ENCODE measurements at regions not wholly inside any gene's neighbourhood (a gene's known extent, or its start where the extent isn't known, plus 50 kb on each side); places are given as distances from the start of the nearest gene placed in this dataset.

DNA sequence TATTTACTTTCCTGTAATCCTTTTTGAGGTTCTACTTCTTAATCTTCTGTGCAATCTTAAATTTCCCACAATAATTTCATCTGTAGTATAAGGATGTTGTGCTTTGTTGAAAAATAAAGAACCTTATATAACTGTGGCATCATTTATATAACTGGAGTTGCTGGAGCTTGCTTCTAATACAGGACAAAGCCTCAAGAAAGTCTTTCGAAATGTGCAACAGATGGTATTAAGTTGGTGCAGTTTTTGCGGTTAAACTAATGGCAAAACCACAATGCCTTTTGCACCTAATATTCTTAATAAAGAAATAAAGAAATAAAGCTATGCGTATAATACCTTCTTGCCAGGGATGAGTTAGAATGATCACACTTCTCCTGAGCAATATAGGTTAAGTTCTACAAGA, 180.0 kb downstream of the KITLG start:
- H3K4me1 Mint-ChIP-seq (ENCODE audit: low read depth) = peaks cover 3% of the 10 kb centered on the region
- H3K9me3 Mint-ChIP-seq = no peaks in the 10 kb centered on the region
- ATAC-seq = no peak

DNA sequence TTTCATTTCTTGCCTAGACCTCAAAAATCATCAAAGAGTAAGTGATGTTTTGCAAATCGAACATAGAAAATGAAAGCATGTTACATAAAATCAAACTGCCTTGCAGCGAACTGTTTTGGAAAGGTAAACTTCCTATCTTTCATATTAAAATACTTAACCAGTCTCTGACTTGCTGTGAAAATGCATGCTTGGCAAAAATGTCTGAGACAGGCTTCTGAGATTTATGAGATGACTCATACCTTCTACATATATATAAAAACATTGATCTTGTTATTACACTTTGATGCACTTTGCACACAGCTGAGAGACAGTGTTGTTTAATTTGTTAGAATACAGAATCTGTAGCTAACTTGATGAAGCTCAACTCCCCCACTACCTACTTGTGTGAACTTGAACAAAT, 179.1 kb downstream of the KITLG start:
- DNase-seq (no peak), ATAC-seq (no peak)
- Mint-ChIP-seq H3K4me3 (no peak overlapping the region), H3K36me3 (ENCODE audit: insufficient read depth) (no peaks in the 10 kb centered on the region), H3K27me3 (ENCODE audit: low read depth) (no peaks in the 10 kb centered on the region), H3K4me1 (ENCODE audit: low read depth) (peaks cover 3% of the 10 kb centered on the region), H3K9me3 (no peaks in the 10 kb centered on the region)

More for the DNA sequence above, 180.0 kb downstream of the KITLG start:
- Mint-ChIP-seq H3K27me3 (ENCODE audit: low read depth) (no peaks in the 10 kb centered on the region), H3K36me3 (ENCODE audit: insufficient read depth) (no peaks in the 10 kb centered on the region), H3K4me3 (no peak overlapping the region)
- no peak for DNase-seq

DNA sequence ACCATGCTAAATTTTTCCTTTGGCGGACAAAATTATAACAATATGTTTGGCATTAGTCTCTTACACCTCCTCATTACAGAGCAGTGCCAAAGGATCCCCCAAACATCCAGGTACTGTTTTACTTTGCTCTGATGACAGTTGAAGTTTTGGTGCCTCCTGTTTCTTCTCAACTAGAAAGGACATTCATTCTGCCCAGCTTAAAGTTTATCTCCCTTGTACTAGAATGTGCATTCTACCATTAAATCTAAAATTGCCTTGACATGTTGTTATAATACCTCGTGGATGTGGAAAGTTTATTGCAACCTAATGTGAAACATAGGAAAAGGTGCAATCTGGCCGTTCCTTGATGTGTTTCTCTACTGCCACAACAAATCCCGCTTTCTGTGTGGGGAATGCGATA, 173.4 kb downstream of the KITLG start:
- Mint-ChIP-seq H3K9me3 (no peaks in the 10 kb centered on the region), H3K4me1 (ENCODE audit: low read depth) (no peaks in the 10 kb centered on the region), H3K36me3 (ENCODE audit: insufficient read depth) (no peaks in the 10 kb centered on the region), H3K27me3 (ENCODE audit: low read depth) (no peaks in the 10 kb centered on the region), H3K4me3 (no peak overlapping the region)
- DNase-seq (no peak), ATAC-seq (no peak)

DNA sequence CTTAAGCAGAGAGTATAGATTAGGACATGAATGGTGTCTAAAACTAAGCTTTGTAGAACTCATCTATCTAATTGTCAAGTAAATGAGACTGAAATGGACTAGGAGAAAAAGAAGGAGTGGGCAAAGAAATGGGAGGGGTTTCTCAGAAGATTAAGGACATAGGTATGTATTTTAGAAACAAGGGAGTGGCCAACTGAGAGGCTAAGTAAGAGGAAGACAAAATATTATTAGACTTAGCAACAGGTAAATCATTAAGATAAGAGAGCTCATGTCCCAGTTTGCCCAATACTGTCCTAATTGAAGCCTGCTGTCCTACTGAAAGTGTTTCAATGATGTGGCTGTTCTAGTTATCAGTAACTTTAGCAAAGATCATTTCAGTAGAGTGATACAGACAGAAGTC, 171.4 kb downstream of the KITLG start:
- Mint-ChIP-seq H3K4me1 (ENCODE audit: low read depth) (no peaks in the 10 kb centered on the region), H3K4me3 (no peak overlapping the region), H3K27me3 (ENCODE audit: low read depth) (no peaks in the 10 kb centered on the region), H3K36me3 (ENCODE audit: insufficient read depth) (no peaks in the 10 kb centered on the region), H3K9me3 (no peaks in the 10 kb centered on the region)
- DNase-seq (no peak), ATAC-seq (no peak)

- no peaks in the 10 kb centered on the region for H3K4me1 Mint-ChIP-seq (ENCODE audit: low read depth)
- no peaks in the 10 kb centered on the region for H3K9me3 Mint-ChIP-seq
- H3K36me3 Mint-ChIP-seq (ENCODE audit: insufficient read depth) = no peaks in the 10 kb centered on the region
- no peak overlapping the region for H3K4me3 Mint-ChIP-seq
- no peak for ATAC-seq
- DNase-seq = no peak
- H3K27me3 Mint-ChIP-seq (ENCODE audit: low read depth) = no peaks in the 10 kb centered on the region
Observed at GRCh38 chr12:88409257-88409656, 171.0 kb downstream of the KITLG start.

DNA sequence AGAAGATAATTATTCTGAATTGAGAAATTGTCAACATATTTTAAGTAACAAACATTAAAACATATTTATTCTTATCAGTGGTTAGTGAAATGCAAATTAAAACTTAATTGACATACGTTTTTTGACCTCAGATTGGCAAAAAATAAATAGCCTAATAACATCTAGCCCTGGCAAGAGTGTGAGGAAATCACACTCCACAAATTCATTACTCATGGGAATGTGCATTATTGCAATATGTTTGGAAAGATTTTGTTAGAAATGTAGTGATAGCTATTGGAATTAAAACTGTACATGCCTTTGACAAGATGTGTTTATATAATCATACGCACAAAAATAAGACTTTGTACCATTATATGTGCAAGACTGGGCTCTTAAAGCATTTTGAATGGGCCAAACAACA, 168.6 kb downstream of the KITLG start:
- Mint-ChIP-seq H3K27me3 (ENCODE audit: low read depth) (no peaks in the 10 kb centered on the region), H3K9me3 (no peaks in the 10 kb centered on the region), H3K4me1 (ENCODE audit: low read depth) (no peaks in the 10 kb centered on the region), H3K36me3 (ENCODE audit: insufficient read depth) (no peaks in the 10 kb centered on the region), H3K4me3 (no peak overlapping the region)
- ATAC-seq = no peak
- no peak for DNase-seq

DNA sequence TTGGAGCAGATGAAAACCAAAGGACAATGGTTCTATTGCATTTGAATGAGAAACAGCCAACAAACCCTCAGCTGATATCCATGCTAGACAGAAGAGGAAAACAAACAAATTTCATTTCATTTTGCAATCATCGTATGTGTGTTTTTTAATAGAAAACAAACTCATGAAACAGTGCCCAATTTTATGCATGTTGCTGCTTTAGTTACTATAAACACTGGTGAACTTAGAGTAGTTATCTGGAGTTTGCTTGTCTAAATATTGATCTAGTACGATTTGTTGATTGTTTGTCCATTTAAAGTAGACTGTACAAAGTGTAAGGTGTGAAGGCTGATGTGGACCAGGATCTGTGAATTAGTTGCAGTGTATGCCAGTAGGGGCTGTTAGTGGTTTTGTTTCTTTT, 166.6 kb downstream of the KITLG start:
- Mint-ChIP-seq H3K4me3 (no peak overlapping the region), H3K4me1 (ENCODE audit: low read depth) (no peaks in the 10 kb centered on the region), H3K36me3 (ENCODE audit: insufficient read depth) (no peaks in the 10 kb centered on the region), H3K27me3 (ENCODE audit: low read depth) (no peaks in the 10 kb centered on the region), H3K9me3 (no peaks in the 10 kb centered on the region)
- DNase-seq (no peak), ATAC-seq (no peak)

DNA sequence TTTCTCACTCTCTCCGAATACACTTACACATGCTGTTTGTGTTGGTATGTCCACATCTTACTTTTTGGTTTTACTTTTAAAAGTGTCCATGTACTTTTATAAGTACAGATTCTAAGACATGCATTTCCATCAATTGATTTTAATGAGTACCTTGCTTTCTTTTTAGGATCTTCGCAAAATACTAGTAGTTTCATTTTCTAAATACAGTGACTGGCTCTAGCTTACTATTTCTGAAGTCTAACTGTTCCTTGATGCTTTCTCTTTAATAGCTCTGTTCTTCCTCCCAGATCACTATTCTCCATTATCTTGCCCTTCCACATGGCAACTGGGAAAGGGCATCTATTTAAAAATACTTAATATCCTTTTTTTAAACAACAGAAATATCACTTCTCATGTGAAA, 164.1 kb downstream of the KITLG start:
- Mint-ChIP-seq H3K4me1 (ENCODE audit: low read depth) (no peaks in the 10 kb centered on the region), H3K9me3 (no peaks in the 10 kb centered on the region), H3K36me3 (ENCODE audit: insufficient read depth) (no peaks in the 10 kb centered on the region), H3K27me3 (ENCODE audit: low read depth) (no peaks in the 10 kb centered on the region), H3K4me3 (no peak overlapping the region)
- no peak for ATAC-seq
- DNase-seq = no peak

DNA sequence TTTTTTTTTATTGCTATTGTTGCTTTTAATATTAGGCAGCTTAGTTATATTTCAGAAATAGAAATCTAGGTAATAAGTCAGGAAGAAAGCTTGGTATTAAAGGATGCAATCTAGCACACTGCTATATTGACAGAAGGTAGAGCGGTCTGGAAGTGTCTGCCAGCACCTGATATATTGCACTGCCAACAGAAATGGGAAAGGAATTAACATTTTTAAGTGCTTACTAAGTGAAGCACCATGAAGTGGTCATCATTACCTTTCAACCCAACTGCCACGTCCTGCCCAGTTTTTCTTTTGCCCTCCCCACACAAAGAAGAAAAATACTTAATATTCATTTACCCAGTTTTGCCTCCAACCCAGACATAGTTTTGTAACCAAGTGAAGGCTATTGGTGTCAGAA, 163.5 kb downstream of the KITLG start:
- Mint-ChIP-seq H3K4me3 (no peak overlapping the region), H3K36me3 (ENCODE audit: insufficient read depth) (no peaks in the 10 kb centered on the region), H3K4me1 (ENCODE audit: low read depth) (no peaks in the 10 kb centered on the region), H3K27me3 (ENCODE audit: low read depth) (no peaks in the 10 kb centered on the region), H3K9me3 (no peaks in the 10 kb centered on the region)
- ATAC-seq (no peak), DNase-seq (no peak)

DNA sequence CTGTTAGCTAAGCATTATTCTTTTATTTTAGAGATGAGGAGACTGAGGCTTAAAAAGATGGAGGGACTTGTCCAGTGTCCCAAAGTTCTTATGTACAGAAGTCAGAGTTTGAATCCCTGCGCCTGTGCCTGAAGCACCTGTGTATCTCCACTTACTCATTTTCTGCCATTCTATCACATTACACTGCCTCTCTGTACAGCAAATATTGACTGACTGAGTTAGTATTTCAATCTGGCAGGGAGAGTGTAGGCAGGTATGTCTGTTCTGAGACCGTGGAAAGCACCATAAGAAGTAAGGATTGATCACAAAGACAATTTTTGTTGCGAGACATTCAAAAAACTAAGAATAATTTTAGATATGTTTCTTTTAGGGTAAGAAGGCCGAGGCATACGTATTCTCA, 162.7 kb downstream of the KITLG start:
- no peaks in the 10 kb centered on the region for H3K36me3 Mint-ChIP-seq (ENCODE audit: insufficient read depth)
- no peak overlapping the region for H3K4me3 Mint-ChIP-seq
- no peaks in the 10 kb centered on the region for H3K4me1 Mint-ChIP-seq (ENCODE audit: low read depth)
- ATAC-seq (no peak), DNase-seq (no peak)
- no peaks in the 10 kb centered on the region for H3K9me3 Mint-ChIP-seq
- no peaks in the 10 kb centered on the region for H3K27me3 Mint-ChIP-seq (ENCODE audit: low read depth)

- H3K27me3 Mint-ChIP-seq (ENCODE audit: low read depth) = no peaks in the 10 kb centered on the region
- DNase-seq (no peak), ATAC-seq (no peak)
- H3K36me3 Mint-ChIP-seq (ENCODE audit: insufficient read depth) = no peaks in the 10 kb centered on the region
- no peaks in the 10 kb centered on the region for H3K9me3 Mint-ChIP-seq
- no peak overlapping the region for H3K4me3 Mint-ChIP-seq
- no peaks in the 10 kb centered on the region for H3K4me1 Mint-ChIP-seq (ENCODE audit: low read depth)
Observed at GRCh38 chr12:88418856-88419497, 161.3 kb downstream of the KITLG start.

DNA sequence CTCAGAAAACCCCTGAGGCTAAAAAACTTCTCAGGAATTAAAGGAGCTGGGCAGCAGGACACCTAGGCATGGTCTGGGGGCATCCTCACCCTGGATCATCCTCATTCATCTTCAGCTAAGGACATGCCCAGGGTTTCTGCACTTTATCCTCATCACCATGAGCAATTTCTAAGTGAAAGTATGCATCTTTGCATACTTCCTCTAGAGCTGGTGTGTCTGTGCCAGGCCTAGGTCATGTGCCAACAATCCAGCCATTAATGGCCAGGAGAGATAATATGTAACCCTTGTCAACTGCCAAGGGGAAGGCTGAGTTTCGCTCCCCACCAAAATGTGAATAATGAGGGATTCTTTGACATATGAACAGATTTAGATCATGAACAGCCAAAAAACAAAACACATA, 160.5 kb downstream of the KITLG start:
- no peak overlapping the region for H3K4me3 Mint-ChIP-seq

GRCh38 chr12:88420457-88420856, 159.8 kb downstream of the KITLG start:
- ATAC-seq = peak; percentile 85
- no peaks in the 10 kb centered on the region for H3K9me3 Mint-ChIP-seq
- H3K27me3 Mint-ChIP-seq (ENCODE audit: low read depth) = no peaks in the 10 kb centered on the region
- no peaks in the 10 kb centered on the region for H3K4me1 Mint-ChIP-seq (ENCODE audit: low read depth)
- no peak overlapping the region for H3K4me3 Mint-ChIP-seq
- DNase-seq = no peak
- no peaks in the 10 kb centered on the region for H3K36me3 Mint-ChIP-seq (ENCODE audit: insufficient read depth)

More for the DNA sequence above, 160.5 kb downstream of the KITLG start:
- DNase-seq (no peak), ATAC-seq (no peak)
- Mint-ChIP-seq H3K27me3 (ENCODE audit: low read depth) (no peaks in the 10 kb centered on the region), H3K4me1 (ENCODE audit: low read depth) (no peaks in the 10 kb centered on the region), H3K36me3 (ENCODE audit: insufficient read depth) (no peaks in the 10 kb centered on the region), H3K9me3 (no peaks in the 10 kb centered on the region)

DNA sequence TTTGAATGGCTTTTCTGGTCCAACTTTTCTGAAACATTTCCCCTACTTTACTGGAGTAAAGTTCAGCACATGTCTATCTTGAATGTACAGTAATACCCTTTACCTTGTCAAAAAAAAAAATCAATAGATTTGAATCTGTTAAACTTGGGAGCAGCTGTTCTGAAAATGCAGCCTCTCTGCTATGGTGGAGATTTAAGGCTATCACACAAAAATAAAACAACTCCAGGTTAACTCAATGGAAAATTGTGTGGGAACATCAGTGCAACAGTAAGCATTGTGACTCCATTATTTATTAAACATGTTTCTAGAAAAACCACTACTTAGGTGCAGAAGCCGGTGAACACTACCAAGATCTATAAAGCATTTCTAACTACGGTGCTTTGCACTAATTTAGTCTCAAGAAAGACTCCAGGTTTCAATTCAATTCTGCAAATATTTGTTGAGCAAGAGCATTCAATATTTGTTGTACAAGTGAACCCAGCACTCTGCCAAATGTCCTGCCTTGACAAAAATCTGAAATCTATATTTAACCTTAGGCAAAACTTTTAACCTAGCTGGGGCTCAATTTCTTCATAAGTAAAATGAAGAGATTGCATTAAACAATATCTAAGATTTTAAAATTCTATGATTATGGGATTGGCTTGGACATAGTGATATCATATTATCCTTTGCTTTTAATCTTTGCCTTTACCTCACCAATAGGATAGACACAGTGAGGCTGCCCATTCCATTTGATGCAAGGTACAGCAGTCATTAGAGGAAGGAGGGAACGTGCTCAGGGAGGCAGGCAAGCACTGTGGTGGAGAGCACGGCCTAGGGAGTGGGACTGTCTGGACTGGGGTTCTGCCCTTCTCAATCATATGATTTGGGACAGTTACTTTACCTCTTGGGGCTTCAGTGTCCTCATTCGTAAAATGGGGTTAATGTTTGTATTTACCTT, 155.2 kb downstream of the KITLG start:
- Mint-ChIP-seq H3K36me3 (ENCODE audit: insufficient read depth) (no peaks in the 10 kb centered on the region), H3K4me3 (no peak overlapping the region), H3K27me3 (ENCODE audit: low read depth) (no peaks in the 10 kb centered on the region), H3K9me3 (peaks cover 5% of the 10 kb centered on the region), H3K4me1 (ENCODE audit: low read depth) (no peaks in the 10 kb centered on the region)
- no peak for ATAC-seq
- DNase-seq = no peak

DNA sequence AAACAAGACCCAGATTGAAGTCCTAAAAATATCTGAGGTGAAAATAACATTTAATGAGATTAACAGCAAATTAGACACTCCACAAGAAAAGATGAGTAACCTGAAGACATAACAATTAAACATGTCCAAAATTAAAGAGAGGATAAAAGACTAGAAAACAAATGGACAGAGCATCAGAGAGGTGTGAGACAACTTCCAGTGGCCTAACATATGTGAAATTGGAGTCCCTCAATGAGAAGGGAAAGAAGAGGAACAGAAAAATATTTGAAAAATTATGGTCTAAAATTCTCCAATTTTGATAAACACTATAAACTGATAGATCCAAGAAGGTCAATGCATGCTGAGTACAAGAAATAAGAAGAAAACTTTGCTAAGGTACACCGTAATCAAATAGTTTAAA, 151.9 kb downstream of the KITLG start:
- Mint-ChIP-seq H3K36me3 (ENCODE audit: insufficient read depth) (no peaks in the 10 kb centered on the region), H3K27me3 (ENCODE audit: low read depth) (no peaks in the 10 kb centered on the region), H3K9me3 (peaks cover 5% of the 10 kb centered on the region), H3K4me3 (no peak overlapping the region), H3K4me1 (ENCODE audit: low read depth) (no peaks in the 10 kb centered on the region)
- ATAC-seq (no peak), DNase-seq (no peak)

Data from activated T-cell treated with anti-CD3 and anti-CD28 coated beads, Interleukin-2, amount 50 U/mL, for 4 hours (primary cell).